CD4-positive, CD25-positive, alpha-beta regulatory T cell (primary cell): ENCODE measurements at regions not wholly inside any gene's neighbourhood (a gene's known extent, or its start where the extent isn't known, plus 50 kb on each side); places are given as distances from the start of the nearest gene placed in this dataset.

Source experiments
- ATAC-seq, 2 donors: fragments of 150-1000 bp; cut with Tn5 transposase; one replicate each; pipeline ENCODE4 v1.10.0; 2021; ENCODE audit warnings: low read depth in 2 of 2, moderate number of reproducible peaks in 2 of 2, moderate library complexity in 1 of 2
- DNase-seq, 3 donors: peaks; one replicate each; pipeline versions ENCODE4 v3.0.0 to v3.0.0-alpha.2; 2012 to 2022; ENCODE audit warnings: mixed read lengths in 1 of 3
- H3K27ac ChIP-seq: one replicate; pipeline ENCODE4 v1.7.0; 2013; ENCODE audit warnings: mild to moderate bottlenecking, low read length; ENCODE audit not compliant: insufficient read depth, poor library complexity, severe bottlenecking
- H3K27me3 ChIP-seq: one replicate; pipeline ENCODE4 v1.7.0; 2013; ENCODE audit warnings: low read length; ENCODE audit not compliant: control insufficient read depth, insufficient read depth
- H3K36me3 ChIP-seq: one replicate; pipeline ENCODE4 v1.7.0; 2013; ENCODE audit warnings: mild to moderate bottlenecking, low read length, moderate library complexity; ENCODE audit not compliant: control insufficient read depth, insufficient read depth
- H3K4me1 ChIP-seq: 2 replicates; pipeline ENCODE4 v1.7.0; 2013; ENCODE audit warnings: mild to moderate bottlenecking, low read length; ENCODE audit not compliant: insufficient read depth, control insufficient read depth, poor library complexity, severe bottlenecking
- H3K4me3 ChIP-seq: one replicate; pipeline ENCODE4 v1.7.0; 2013; ENCODE audit warnings: low read depth, mild to moderate bottlenecking, low read length, moderate library complexity
- H3K9me3 ChIP-seq, 2 experiments: 1 replicate in 1 of 2; 2 replicates in 1 of 2; pipeline ENCODE4 v1.7.0; 2013; ENCODE audit warnings: low read length in 2 of 2, mild to moderate bottlenecking in 1 of 2, moderate library complexity in 1 of 2; ENCODE audit not compliant: control insufficient read depth in 2 of 2
- H3K27ac Mint-ChIP-seq, 3 donors: one replicate each; pipeline ENCODE4 v1.8.0; 2020 to 2022; ENCODE audit warnings: mild to moderate bottlenecking in 3 of 3, mixed read lengths in 3 of 3, moderate library complexity in 2 of 3
- H3K27me3 Mint-ChIP-seq: one replicate; pipeline ENCODE4 v1.8.0; 2022; ENCODE audit warnings: mild to moderate bottlenecking, mixed read lengths
- H3K36me3 Mint-ChIP-seq: one replicate; pipeline ENCODE4 v1.8.0; 2020; ENCODE audit warnings: mixed read lengths
- H3K4me1 Mint-ChIP-seq, 4 donors: one replicate each; pipeline ENCODE4 v1.8.0; 2020 to 2022; ENCODE audit warnings: mixed read lengths in 4 of 4, mild to moderate bottlenecking in 1 of 4
- H3K4me3 Mint-ChIP-seq, 4 donors: one replicate each; pipeline ENCODE4 v1.8.0; 2020 to 2022; ENCODE audit warnings: mild to moderate bottlenecking in 4 of 4, mixed read lengths in 4 of 4, moderate library complexity in 3 of 4
- H3K9me3 Mint-ChIP-seq, 7 donors: one replicate each; pipeline ENCODE4 v1.8.0; 2020 to 2022; ENCODE audit warnings: mixed read lengths in 7 of 7, mild to moderate bottlenecking in 3 of 7, moderate library complexity in 2 of 7

DNA sequence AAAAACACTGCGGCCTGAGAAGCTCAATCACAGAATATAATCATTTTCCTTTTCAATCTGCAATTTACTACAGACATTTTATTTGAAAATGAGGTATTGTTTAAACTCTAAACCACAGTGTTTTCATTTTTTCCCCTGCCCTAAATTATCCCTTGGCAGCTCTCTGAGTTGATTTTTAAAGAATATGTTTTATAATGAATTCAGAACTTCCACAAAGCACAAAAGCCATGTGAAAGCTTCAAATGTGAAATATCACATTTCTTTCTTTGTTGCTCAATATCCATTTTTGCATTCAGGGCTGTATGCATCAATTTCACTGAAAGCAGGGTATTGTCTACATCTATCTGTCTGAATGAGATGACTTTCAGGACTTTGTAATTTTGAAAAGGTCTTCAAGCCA lies 813.6 kb upstream of the ALCAM start:
- Histone ChIP-seq H3K27ac (no peak overlapping the region), H3K36me3 (no peaks in the 10 kb centered on the region), H3K9me3 (no peaks in the 10 kb centered on the region), H3K4me1 (no peaks in the 10 kb centered on the region), H3K4me3 (no peak overlapping the region), H3K27me3 (no peaks in the 10 kb centered on the region)
- Mint-ChIP-seq H3K36me3 (no peaks in the 10 kb centered on the region), H3K4me3 (no peak overlapping the region), H3K27ac (no peak overlapping the region), H3K27me3 (peaks cover under 1% of the 10 kb centered on the region), H3K9me3 (peaks cover 0 to 3% (median 0%) of the 10 kb centered on the region in 7 donors), H3K4me1 (no peaks in the 10 kb centered on the region)
- no peak for DNase-seq
- ATAC-seq = no peak

DNA sequence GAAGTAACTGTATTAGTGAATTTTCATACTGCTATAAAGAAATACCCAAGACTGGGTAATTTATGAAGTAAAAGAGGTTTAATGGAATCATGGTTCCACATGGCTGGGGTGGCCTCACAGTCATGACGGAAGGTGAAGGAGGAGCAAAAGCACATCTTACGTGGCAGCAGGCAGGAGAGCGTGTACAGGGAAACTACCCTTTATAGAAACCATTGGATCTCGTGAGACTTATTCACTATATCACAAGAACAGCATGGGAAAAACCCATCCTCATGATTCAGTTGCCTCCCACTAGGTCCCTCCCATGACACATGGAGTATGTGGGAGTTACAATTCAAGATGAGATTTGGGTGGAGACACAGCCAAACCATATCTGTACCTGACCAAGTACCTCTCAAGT lies 812.3 kb upstream of the ALCAM start:
- Mint-ChIP-seq H3K27me3 (no peaks in the 10 kb centered on the region), H3K9me3 (peaks cover 0 to 1% (median 0%) of the 10 kb centered on the region in 7 donors), H3K4me1 (no peaks in the 10 kb centered on the region), H3K4me3 (no peak overlapping the region), H3K27ac (no peak overlapping the region), H3K36me3 (no peaks in the 10 kb centered on the region)
- ATAC-seq = no peak
- H3K9me3 ChIP-seq = no peaks in the 10 kb centered on the region
- no peaks in the 10 kb centered on the region for H3K4me1 ChIP-seq
- no peak overlapping the region for H3K4me3 ChIP-seq
- no peaks in the 10 kb centered on the region for H3K36me3 ChIP-seq
- no peaks in the 10 kb centered on the region for H3K27me3 ChIP-seq
- no peak for DNase-seq
- H3K27ac ChIP-seq = no peak overlapping the region

DNA sequence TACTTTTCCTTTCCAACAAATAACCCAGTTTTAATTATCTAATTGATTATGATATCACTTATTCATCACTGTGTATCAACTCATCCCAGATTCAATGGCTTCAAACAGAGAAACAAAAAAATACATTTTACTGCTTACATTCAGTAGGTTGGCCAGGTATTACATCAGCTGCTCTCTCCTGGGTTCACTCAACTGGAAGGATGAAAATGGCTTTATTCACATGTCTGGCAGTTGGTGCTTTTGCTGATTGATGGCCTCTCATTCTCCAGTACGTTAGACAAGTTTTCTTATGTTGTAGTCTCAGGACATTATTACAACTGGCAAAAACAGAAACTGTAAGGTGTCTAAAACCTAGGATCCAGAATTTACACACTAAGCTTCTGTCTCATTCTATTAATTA lies 811.0 kb upstream of the ALCAM start:
- ATAC-seq = no peak
- DNase-seq = no peak
- no peaks in the 10 kb centered on the region for H3K9me3 ChIP-seq
- Mint-ChIP-seq H3K27ac (no peak overlapping the region), H3K4me1 (no peaks in the 10 kb centered on the region), H3K4me3 (no peak overlapping the region), H3K36me3 (no peaks in the 10 kb centered on the region), H3K27me3 (peaks cover 6% of the 10 kb centered on the region), H3K9me3 (no peaks in the 10 kb centered on the region)
- H3K4me1 ChIP-seq = no peaks in the 10 kb centered on the region
- no peaks in the 10 kb centered on the region for H3K27me3 ChIP-seq
- no peak overlapping the region for H3K4me3 ChIP-seq
- H3K36me3 ChIP-seq = no peaks in the 10 kb centered on the region
- H3K27ac ChIP-seq = no peak overlapping the region

DNA sequence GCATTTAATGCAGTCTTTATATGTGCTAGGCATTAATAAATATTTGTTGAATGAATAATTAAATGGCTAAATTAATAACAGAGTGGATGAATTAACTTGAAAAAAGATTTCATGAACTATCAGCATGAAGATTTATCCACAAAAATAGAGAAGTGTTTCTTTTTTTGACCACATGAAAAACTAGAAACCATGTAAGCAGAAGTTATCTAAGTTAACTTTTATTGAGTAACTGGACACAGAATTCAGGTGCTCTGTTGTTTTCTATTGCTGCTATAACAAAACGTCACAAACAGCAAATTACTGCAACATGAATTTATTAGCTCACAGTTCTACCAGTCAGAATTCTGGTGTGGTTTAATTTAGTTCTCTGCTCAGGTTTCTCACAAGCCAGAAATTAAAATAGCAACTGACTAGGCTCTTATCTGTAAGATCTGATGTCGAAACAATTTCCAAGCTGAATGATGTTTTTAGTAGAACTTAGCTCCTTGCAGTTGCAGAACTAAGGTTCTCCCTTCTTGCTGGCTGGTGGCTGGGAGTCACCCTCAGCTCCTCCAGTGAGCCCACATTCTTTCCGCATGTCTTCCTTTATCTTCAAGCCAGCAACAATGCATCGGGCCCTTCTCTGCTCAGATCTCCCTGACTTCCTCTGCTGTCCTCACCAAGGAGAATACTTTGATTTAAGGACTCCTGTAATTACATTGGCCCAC lies 810.2 kb upstream of the ALCAM start:
- no peaks in the 10 kb centered on the region for H3K36me3 ChIP-seq
- Mint-ChIP-seq H3K36me3 (no peaks in the 10 kb centered on the region), H3K4me1 (no peaks in the 10 kb centered on the region), H3K27me3 (peaks cover 14% of the 10 kb centered on the region), H3K9me3 (peaks cover 0 to 3% (median 0%) of the 10 kb centered on the region in 7 donors), H3K27ac (no peak overlapping the region), H3K4me3 (no peak overlapping the region)
- no peaks in the 10 kb centered on the region for H3K9me3 ChIP-seq
- no peaks in the 10 kb centered on the region for H3K27me3 ChIP-seq
- ATAC-seq (no peak), DNase-seq (no peak)
- H3K4me3 ChIP-seq = no peak overlapping the region
- H3K4me1 ChIP-seq = no peaks in the 10 kb centered on the region
- H3K27ac ChIP-seq = no peak overlapping the region

DNA sequence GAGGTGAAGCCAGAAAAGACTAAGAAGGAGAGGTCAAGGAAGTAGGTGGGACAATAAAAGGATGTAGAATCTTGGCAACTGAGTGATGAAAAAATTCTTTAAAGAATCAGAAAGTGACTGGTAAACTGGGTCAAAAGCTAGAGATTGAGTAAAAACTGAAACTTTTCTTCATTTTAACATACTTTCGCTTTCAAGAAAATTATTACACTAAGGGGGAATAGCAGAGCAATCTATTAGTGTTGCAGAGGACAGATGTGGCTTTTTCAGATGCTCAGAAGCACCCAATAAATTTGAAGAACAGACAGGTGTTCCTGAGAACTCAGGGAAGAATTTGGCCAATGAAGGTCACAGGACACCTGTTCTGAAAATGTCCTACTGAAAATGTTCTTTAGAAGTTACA lies 805.4 kb upstream of the ALCAM start:
- H3K27me3 ChIP-seq = no peaks in the 10 kb centered on the region
- H3K4me1 ChIP-seq = no peaks in the 10 kb centered on the region
- H3K4me1 Mint-ChIP-seq = no peaks in the 10 kb centered on the region
- H3K4me3 ChIP-seq = no peak overlapping the region
- no peaks in the 10 kb centered on the region for H3K36me3 ChIP-seq
- H3K9me3 ChIP-seq = no peaks in the 10 kb centered on the region
- H3K9me3 Mint-ChIP-seq = peaks cover 0 to 3% (median 0%) of the 10 kb centered on the region in 7 donors
- H3K27ac ChIP-seq = no peak overlapping the region
- H3K4me3 Mint-ChIP-seq = no peak overlapping the region
- ATAC-seq (no peak), DNase-seq (no peak)
- peaks cover 14% of the 10 kb centered on the region for H3K27me3 Mint-ChIP-seq
- no peak overlapping the region for H3K27ac Mint-ChIP-seq
- H3K36me3 Mint-ChIP-seq = no peaks in the 10 kb centered on the region

DNA sequence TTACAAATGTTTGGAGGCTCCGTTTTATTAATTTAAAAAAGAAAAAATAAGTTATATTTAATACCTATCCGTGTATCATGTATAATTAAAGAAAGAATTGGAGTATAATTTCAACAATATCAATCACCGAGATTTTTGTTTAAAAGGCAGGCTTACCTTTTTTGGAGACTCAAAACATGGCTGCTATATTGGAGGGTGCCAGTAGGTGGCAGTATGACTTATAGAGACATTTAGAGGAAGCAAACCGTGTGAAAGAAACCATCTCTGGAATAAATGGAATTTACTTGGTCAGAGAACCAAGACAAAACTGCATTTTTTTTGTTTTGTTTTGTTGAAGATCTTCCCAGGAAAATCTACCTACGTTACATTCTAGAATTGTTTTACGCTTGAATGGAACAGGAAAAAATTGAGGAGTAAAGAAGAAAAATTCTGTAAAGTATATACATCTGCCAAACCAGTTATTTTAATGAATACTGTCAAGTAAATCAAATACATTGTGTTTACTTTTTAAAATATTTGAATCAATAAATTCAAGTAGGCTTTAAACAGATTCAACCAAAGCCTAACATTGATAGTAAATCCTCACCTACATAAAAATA lies 802.6 kb upstream of the ALCAM start:
- Mint-ChIP-seq H3K9me3 (peaks cover 0 to 3% (median 0%) of the 10 kb centered on the region in 7 donors), H3K27me3 (peaks cover 14% of the 10 kb centered on the region), H3K4me3 (no peak overlapping the region), H3K4me1 (no peaks in the 10 kb centered on the region), H3K36me3 (no peaks in the 10 kb centered on the region), H3K27ac (no peak overlapping the region)
- ATAC-seq (peak in 1 of 2 donors; percentile 53), DNase-seq (peak; percentile 22 to 64 (median 51))
- Histone ChIP-seq H3K36me3 (no peaks in the 10 kb centered on the region), H3K4me1 (no peaks in the 10 kb centered on the region), H3K27ac (no peak overlapping the region), H3K27me3 (no peaks in the 10 kb centered on the region), H3K4me3 (no peak overlapping the region), H3K9me3 (no peaks in the 10 kb centered on the region)

DNA sequence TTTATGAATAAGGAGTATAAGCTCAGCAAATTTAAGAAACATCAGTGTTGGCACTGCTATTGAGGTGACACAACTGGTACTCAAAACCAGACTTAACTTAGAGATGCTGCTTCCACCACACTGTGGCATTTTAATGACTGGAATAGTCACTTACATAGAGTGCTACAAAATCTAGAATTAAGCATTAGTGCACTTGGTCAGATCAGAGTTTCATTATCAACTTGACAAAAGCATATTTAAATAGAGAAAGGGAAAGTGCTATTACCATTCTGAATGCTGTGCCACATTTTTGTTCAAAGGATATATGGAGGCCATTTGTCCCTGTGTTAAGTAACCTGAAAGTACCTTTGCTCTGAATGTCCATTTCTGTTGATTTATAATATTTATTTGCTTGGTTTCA lies 800.7 kb upstream of the ALCAM start:
- no peaks in the 10 kb centered on the region for H3K27me3 ChIP-seq
- ATAC-seq = no peak
- H3K4me1 Mint-ChIP-seq = no peaks in the 10 kb centered on the region
- no peak overlapping the region for H3K27ac Mint-ChIP-seq
- no peak overlapping the region for H3K4me3 Mint-ChIP-seq
- H3K27ac ChIP-seq = no peak overlapping the region
- no peaks in the 10 kb centered on the region for H3K36me3 Mint-ChIP-seq
- no peaks in the 10 kb centered on the region for H3K4me1 ChIP-seq
- DNase-seq = no peak
- no peaks in the 10 kb centered on the region for H3K36me3 ChIP-seq
- H3K9me3 Mint-ChIP-seq = peaks cover 0 to 2% (median 0%) of the 10 kb centered on the region in 7 donors
- peaks cover 5% of the 10 kb centered on the region for H3K27me3 Mint-ChIP-seq
- H3K9me3 ChIP-seq = no peaks in the 10 kb centered on the region
- H3K4me3 ChIP-seq = no peak overlapping the region

DNA sequence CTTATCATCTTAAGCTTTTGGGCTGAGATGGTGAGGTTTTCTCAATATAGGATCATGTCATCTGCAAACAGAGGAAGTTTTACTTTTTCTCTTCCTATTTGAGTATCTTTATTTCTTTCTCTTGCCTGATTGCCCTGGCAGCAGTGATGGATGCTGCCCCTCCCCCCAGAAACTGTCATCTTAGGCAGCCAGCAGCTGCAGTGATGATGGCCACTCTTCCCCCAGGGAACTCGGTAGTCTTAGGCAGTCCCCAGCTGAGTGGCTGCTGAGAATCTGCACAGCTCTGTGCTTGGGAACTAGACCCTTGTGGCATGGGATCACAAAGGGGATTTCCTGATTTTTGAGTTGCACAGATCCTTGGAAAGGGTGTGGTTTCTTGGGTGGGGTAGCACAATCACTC lies 791.1 kb upstream of the ALCAM start:
- no peaks in the 10 kb centered on the region for H3K36me3 ChIP-seq
- H3K27ac ChIP-seq = no peak overlapping the region
- ATAC-seq (no peak), DNase-seq (no peak)
- no peaks in the 10 kb centered on the region for H3K27me3 ChIP-seq
- no peak overlapping the region for H3K4me3 Mint-ChIP-seq
- H3K4me1 Mint-ChIP-seq = no peaks in the 10 kb centered on the region
- H3K4me1 ChIP-seq = no peaks in the 10 kb centered on the region
- no peaks in the 10 kb centered on the region for H3K27me3 Mint-ChIP-seq
- no peak overlapping the region for H3K27ac Mint-ChIP-seq
- peaks cover 3% of the 10 kb centered on the region for H3K36me3 Mint-ChIP-seq
- no peak overlapping the region for H3K4me3 ChIP-seq
- H3K9me3 Mint-ChIP-seq = peaks cover 6 to 36% (median 10%) of the 10 kb centered on the region in 7 donors
- peaks cover 10 to 28% of the 10 kb centered on the region in 2 experiments for H3K9me3 ChIP-seq
